Endothelial cell (in vitro differentiated cells): ENCODE measurements at regions not wholly inside any gene's neighbourhood (a gene's known extent, or its start where the extent isn't known, plus 50 kb on each side); places are given as distances from the start of the nearest gene placed in this dataset.

ENCODE experiments used
- DNase-seq: peaks from one replicate; pipeline ENCODE4 v3.0.0; 2021; ENCODE audit warnings: low spot score
- H3K27ac Mint-ChIP-seq: one replicate; pipeline ENCODE4 v1.8.0; 2021; ENCODE audit warnings: mixed read lengths, inconsistent platforms; ENCODE audit not compliant: unreplicated experiment
- H3K27me3 Mint-ChIP-seq: one replicate; pipeline ENCODE4 v1.8.0; 2021; ENCODE audit warnings: mild to moderate bottlenecking, moderate library complexity, mixed read lengths, inconsistent platforms; ENCODE audit not compliant: unreplicated experiment
- H3K36me3 Mint-ChIP-seq: one replicate; pipeline ENCODE4 v1.8.0; 2021; ENCODE audit warnings: mild to moderate bottlenecking, low read depth, mixed read lengths, inconsistent platforms; ENCODE audit not compliant: unreplicated experiment
- H3K4me1 Mint-ChIP-seq: one replicate; pipeline ENCODE4 v1.8.0; 2021; ENCODE audit warnings: mild to moderate bottlenecking, mixed read lengths, inconsistent platforms; ENCODE audit not compliant: unreplicated experiment
- H3K4me3 Mint-ChIP-seq: one replicate; pipeline ENCODE4 v1.8.0; 2021; ENCODE audit warnings: mild to moderate bottlenecking, mixed read lengths, inconsistent platforms; ENCODE audit not compliant: unreplicated experiment
- H3K9me3 Mint-ChIP-seq: one replicate; pipeline ENCODE4 v1.8.0; 2021; ENCODE audit warnings: mixed read lengths, inconsistent platforms; ENCODE audit not compliant: unreplicated experiment
- CTCF ChIP-seq: fragments of 200-600 bp; sonication (generic); IDR thresholded peaks from one replicate; pipeline ENCODE4 v1.5.0; 2021; ENCODE audit warnings: antibody characterized with exemption; ENCODE audit not compliant: unreplicated experiment

- no peak for DNase-seq
- TF ChIP-seq CTCF = no peak
- Mint-ChIP-seq H3K36me3 (peaks cover 52% of the 10 kb centered on the region), H3K9me3 (no peaks in the 10 kb centered on the region), H3K27ac (no peak overlapping the region), H3K4me1 (no peaks in the 10 kb centered on the region), H3K27me3 (no peaks in the 10 kb centered on the region), H3K4me3 (no peak overlapping the region)
Measured at GRCh38 chr22:25482091-25482760, 82.2 kb upstream of the GRK3 start.

- Mint-ChIP-seq H3K36me3 (peaks cover 50% of the 10 kb centered on the region), H3K9me3 (no peaks in the 10 kb centered on the region), H3K4me1 (no peaks in the 10 kb centered on the region), H3K27ac (no peak overlapping the region), H3K4me3 (no peak overlapping the region), H3K27me3 (peaks cover 1% of the 10 kb centered on the region)
- TF ChIP-seq CTCF = no peak
- DNase-seq = no peak
Measured at GRCh38 chr22:25482868-25483639, 81.4 kb upstream of the GRK3 start.

GRCh38 chr22:25483931-25484330, 80.5 kb upstream of the GRK3 start:
- Mint-ChIP-seq H3K4me1 (no peaks in the 10 kb centered on the region), H3K9me3 (no peaks in the 10 kb centered on the region), H3K36me3 (peaks cover 46% of the 10 kb centered on the region), H3K27me3 (peaks cover 1% of the 10 kb centered on the region), H3K4me3 (no peak overlapping the region), H3K27ac (no peak overlapping the region)
- DNase-seq = no peak
- no peak for TF ChIP-seq CTCF

GRCh38 chr22:25484521-25485315, 79.8 kb upstream of the GRK3 start:
- H3K27ac Mint-ChIP-seq = no peak overlapping the region
- H3K36me3 Mint-ChIP-seq = peaks cover 53% of the 10 kb centered on the region
- H3K4me3 Mint-ChIP-seq = no peak overlapping the region
- no peak for DNase-seq
- peaks cover 1% of the 10 kb centered on the region for H3K27me3 Mint-ChIP-seq
- TF ChIP-seq CTCF = no peak
- no peaks in the 10 kb centered on the region for H3K9me3 Mint-ChIP-seq
- no peaks in the 10 kb centered on the region for H3K4me1 Mint-ChIP-seq
